Activated naive CD8-positive, alpha-beta T cell treated with anti-CD3 and anti-CD28 coated beads, Interleukin-2, amount 10 ng/mL, durations not matched to agents 7 days and 5 days (primary cell): ENCODE measurements at regions not wholly inside any gene's neighbourhood (a gene's known extent, or its start where the extent isn't known, plus 50 kb on each side); places are given as distances from the start of the nearest gene placed in this dataset.

Source experiments
- ATAC-seq: fragments of 150-1000 bp; cut with Tn5 transposase; one replicate; pipeline ENCODE4 v1.10.0; 2021; ENCODE audit warnings: low read depth, moderate library complexity
- POLR2A ChIA-PET: fragments of 350-600 bp; sonication (Branson Sonifier 250); formaldehyde crosslinking; loops from one replicate; lab custom pipeline; 2021; ENCODE audit warnings: antibody characterized with exemption; lab: Charles Lee
- DNase-seq: peaks from one replicate; pipeline ENCODE4 v3.0.0; 2021
- H3K27ac Mint-ChIP-seq: one replicate; pipeline ENCODE4 v1.8.0; 2022; ENCODE audit warnings: mild to moderate bottlenecking, mixed read lengths
- H3K27me3 Mint-ChIP-seq: one replicate; pipeline ENCODE4 v1.8.0; 2022; ENCODE audit warnings: mild to moderate bottlenecking, moderate library complexity, mixed read lengths
- H3K36me3 Mint-ChIP-seq: one replicate; pipeline ENCODE4 v1.8.0; 2021; ENCODE audit warnings: mild to moderate bottlenecking, mixed read lengths
- H3K4me1 Mint-ChIP-seq: one replicate; pipeline ENCODE4 v1.8.0; 2021; ENCODE audit warnings: mixed read lengths
- H3K4me3 Mint-ChIP-seq: one replicate; pipeline ENCODE4 v1.8.0; 2022; ENCODE audit warnings: mild to moderate bottlenecking, moderate library complexity, mixed read lengths
- H3K9me3 Mint-ChIP-seq: one replicate; pipeline ENCODE4 v1.8.0; 2021; ENCODE audit warnings: mixed read lengths

DNA sequence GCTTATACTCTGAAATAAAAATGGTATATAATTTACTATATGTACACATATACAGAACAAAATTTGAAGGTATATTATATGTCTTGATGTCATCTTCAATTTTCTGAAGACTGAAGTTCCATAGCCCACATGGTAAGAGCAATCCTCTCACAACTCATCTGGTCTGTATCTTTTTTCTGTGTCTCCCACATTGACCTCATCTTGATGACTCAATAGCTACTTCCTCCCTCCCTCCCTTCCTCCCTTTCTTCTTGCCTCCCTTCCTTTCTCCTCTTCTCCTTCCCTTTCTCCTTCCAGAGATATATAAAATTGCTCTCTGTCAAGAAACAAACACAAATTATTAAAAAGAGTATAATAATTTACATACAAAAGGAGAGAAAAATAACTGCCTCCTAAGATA is 268.5 kb downstream of the SQOR start:
- no peak for DNase-seq
- no peak overlapping the region for H3K27ac Mint-ChIP-seq

DNA sequence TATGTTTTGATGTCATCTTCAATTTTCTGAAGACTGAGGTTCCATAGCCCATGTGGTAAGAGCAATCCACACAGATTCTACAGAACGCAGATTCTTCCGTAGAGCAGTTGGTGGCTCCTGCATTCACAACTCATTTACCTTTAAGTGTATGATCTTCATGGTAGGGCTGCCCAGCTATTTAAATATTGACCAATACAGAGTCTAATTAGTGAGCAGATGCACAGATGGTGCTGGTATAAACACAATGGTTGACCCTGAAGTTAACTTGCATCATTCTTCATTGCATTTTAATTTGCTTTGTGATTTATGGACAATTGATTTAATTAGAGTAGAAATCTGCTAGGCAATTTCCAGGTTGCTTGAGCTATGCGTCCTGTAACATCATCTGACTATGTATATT is 269.2 kb downstream of the SQOR start:
- DNase-seq (no peak), ATAC-seq (no peak)
- Mint-ChIP-seq H3K4me3 (no peak overlapping the region), H3K9me3 (peaks cover 2% of the 10 kb centered on the region), H3K27me3 (no peaks in the 10 kb centered on the region), H3K4me1 (no peaks in the 10 kb centered on the region), H3K27ac (no peak overlapping the region), H3K36me3 (no peaks in the 10 kb centered on the region)
- POLR2A ChIA-PET, result no interaction called here

More for the DNA sequence above, 268.5 kb downstream of the SQOR start:
- H3K4me1 Mint-ChIP-seq, result no peaks in the 10 kb centered on the region
- ATAC-seq, result no peak
- POLR2A ChIA-PET, result no interaction called here
- H3K27me3 Mint-ChIP-seq, result no peaks in the 10 kb centered on the region
- H3K4me3 Mint-ChIP-seq, result no peak overlapping the region
- H3K9me3 Mint-ChIP-seq, result peaks cover 2% of the 10 kb centered on the region
- no peaks in the 10 kb centered on the region for H3K36me3 Mint-ChIP-seq

- DNase-seq, result no peak
- H3K36me3 Mint-ChIP-seq, result no peaks in the 10 kb centered on the region
- H3K4me3 Mint-ChIP-seq, result no peak overlapping the region
- no peaks in the 10 kb centered on the region for H3K4me1 Mint-ChIP-seq
- POLR2A ChIA-PET, result no interaction called here
- no peak for ATAC-seq
- H3K27me3 Mint-ChIP-seq, result no peaks in the 10 kb centered on the region
- H3K27ac Mint-ChIP-seq, result no peak overlapping the region
- H3K9me3 Mint-ChIP-seq, result peaks cover 2% of the 10 kb centered on the region
Measured at GRCh38 chr15:45906230-45906629, 271.4 kb downstream of the SQOR start.

DNA sequence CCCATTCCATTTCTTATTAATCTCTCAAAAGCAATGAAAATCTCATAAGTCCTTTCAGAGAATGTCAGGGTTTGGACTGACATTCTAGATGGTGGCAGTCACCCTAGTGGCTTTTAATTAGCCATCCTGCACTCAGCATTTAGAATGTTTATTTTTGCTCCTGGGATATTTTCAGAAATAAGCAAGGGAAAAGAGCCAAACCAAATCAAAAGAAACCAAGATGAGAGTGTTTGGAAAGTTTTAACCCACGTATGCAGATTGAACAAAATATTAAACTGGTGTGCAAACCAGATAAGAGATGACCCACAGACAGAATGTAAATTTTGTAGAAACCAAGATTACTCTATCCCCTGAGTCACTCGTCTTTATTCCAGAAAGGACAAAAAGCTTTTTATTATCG is 275.8 kb downstream of the SQOR start:
- Mint-ChIP-seq H3K36me3 (no peaks in the 10 kb centered on the region), H3K27ac (no peak overlapping the region), H3K9me3 (no peaks in the 10 kb centered on the region), H3K27me3 (no peaks in the 10 kb centered on the region), H3K4me3 (no peak overlapping the region), H3K4me1 (no peaks in the 10 kb centered on the region)
- POLR2A ChIA-PET, result no interaction called here
- ATAC-seq (no peak), DNase-seq (no peak)

- Mint-ChIP-seq H3K4me1 (no peaks in the 10 kb centered on the region), H3K36me3 (no peaks in the 10 kb centered on the region), H3K27me3 (no peaks in the 10 kb centered on the region), H3K27ac (no peak overlapping the region), H3K4me3 (no peak overlapping the region), H3K9me3 (no peaks in the 10 kb centered on the region)
- POLR2A ChIA-PET, result no interaction called here
- ATAC-seq (no peak), DNase-seq (no peak)
Measured at GRCh38 chr15:45913451-45913850, 278.6 kb downstream of the SQOR start.

GRCh38 chr15:45914425-45914824 is 279.6 kb downstream of the SQOR start:
- DNase-seq (no peak), ATAC-seq (no peak)
- no peaks in the 10 kb centered on the region for H3K36me3 Mint-ChIP-seq
- no peaks in the 10 kb centered on the region for H3K27me3 Mint-ChIP-seq
- no peak overlapping the region for H3K27ac Mint-ChIP-seq
- H3K9me3 Mint-ChIP-seq, result no peaks in the 10 kb centered on the region
- no peak overlapping the region for H3K4me3 Mint-ChIP-seq
- POLR2A ChIA-PET, result no interaction called here
- H3K4me1 Mint-ChIP-seq, result no peaks in the 10 kb centered on the region

- no peak for DNase-seq
- no peaks in the 10 kb centered on the region for H3K27me3 Mint-ChIP-seq
- H3K4me1 Mint-ChIP-seq, result no peaks in the 10 kb centered on the region
- H3K9me3 Mint-ChIP-seq, result no peaks in the 10 kb centered on the region
- no peak overlapping the region for H3K27ac Mint-ChIP-seq
- no peak overlapping the region for H3K4me3 Mint-ChIP-seq
- POLR2A ChIA-PET, result no interaction called here
- no peak for ATAC-seq
- H3K36me3 Mint-ChIP-seq, result no peaks in the 10 kb centered on the region
Measured at GRCh38 chr15:45918839-45919238, 284.0 kb downstream of the SQOR start.

- DNase-seq (no peak), ATAC-seq (no peak)
- Mint-ChIP-seq H3K27ac (no peak overlapping the region), H3K9me3 (no peaks in the 10 kb centered on the region), H3K27me3 (no peaks in the 10 kb centered on the region), H3K4me1 (no peaks in the 10 kb centered on the region), H3K4me3 (no peak overlapping the region), H3K36me3 (no peaks in the 10 kb centered on the region)
- POLR2A ChIA-PET, result no interaction called here
Measured at GRCh38 chr15:45919806-45920205, 285.0 kb downstream of the SQOR start.

DNA sequence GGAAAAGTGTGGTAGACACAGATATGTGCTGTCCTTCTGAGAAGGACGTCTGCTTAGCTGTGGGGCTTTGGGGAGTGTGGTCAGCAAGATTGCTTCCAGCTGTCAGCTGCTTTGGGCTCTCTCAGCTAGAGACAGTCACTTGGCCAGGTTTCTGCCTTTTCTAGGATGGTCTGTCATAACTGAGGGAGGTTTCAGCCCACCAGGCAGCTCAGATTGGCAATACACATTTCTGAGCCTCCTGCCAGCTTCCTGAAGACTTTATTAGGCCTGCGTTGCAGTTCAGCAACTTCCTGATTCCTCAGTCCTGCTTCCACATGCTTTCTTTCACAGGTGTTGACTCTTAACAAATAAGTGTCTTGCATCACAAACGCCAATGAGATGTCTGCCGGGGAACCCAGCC is 286.5 kb downstream of the SQOR start:
- Mint-ChIP-seq H3K4me1 (no peaks in the 10 kb centered on the region), H3K27ac (no peak overlapping the region), H3K27me3 (no peaks in the 10 kb centered on the region), H3K9me3 (no peaks in the 10 kb centered on the region), H3K36me3 (no peaks in the 10 kb centered on the region), H3K4me3 (no peak overlapping the region)
- POLR2A ChIA-PET, result no interaction called here
- DNase-seq (no peak), ATAC-seq (no peak)

GRCh38 chr15:45921978-45922377 is 287.1 kb downstream of the SQOR start:
- H3K27ac Mint-ChIP-seq, result no peak overlapping the region
- DNase-seq, result no peak
- no peaks in the 10 kb centered on the region for H3K27me3 Mint-ChIP-seq
- POLR2A ChIA-PET, result no interaction called here
- no peak for ATAC-seq
- H3K36me3 Mint-ChIP-seq, result no peaks in the 10 kb centered on the region
- no peak overlapping the region for H3K4me3 Mint-ChIP-seq
- no peaks in the 10 kb centered on the region for H3K9me3 Mint-ChIP-seq
- H3K4me1 Mint-ChIP-seq, result no peaks in the 10 kb centered on the region

- Mint-ChIP-seq H3K27me3 (no peaks in the 10 kb centered on the region), H3K36me3 (no peaks in the 10 kb centered on the region), H3K4me1 (no peaks in the 10 kb centered on the region), H3K9me3 (no peaks in the 10 kb centered on the region), H3K27ac (no peak overlapping the region), H3K4me3 (no peak overlapping the region)
- DNase-seq (no peak), ATAC-seq (no peak)
- POLR2A ChIA-PET, result no interaction called here
Measured at GRCh38 chr15:45941367-45941766, 306.5 kb downstream of the SQOR start.

DNA sequence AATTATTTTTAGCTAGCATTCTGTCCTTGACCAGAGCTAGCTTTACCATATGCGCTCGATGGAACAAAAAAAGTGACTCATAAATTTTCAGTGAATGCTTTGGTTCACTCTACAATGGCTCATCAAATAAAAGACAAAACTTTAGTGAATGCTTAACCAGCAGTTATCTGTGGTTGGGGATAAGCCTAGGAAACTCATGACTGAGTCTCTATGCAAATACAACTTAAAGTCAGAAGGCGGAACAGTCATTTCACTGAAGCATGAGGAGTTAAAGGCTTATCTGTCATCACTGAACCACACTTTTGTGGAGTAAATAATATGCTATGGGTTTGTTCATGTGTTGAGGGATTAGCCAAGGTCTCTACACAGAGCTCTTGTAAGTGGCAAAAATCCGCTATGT is 308.4 kb downstream of the SQOR start:
- H3K4me1 Mint-ChIP-seq, result no peaks in the 10 kb centered on the region
- H3K27me3 Mint-ChIP-seq, result no peaks in the 10 kb centered on the region
- no peak overlapping the region for H3K4me3 Mint-ChIP-seq
- ATAC-seq, result no peak
- no peaks in the 10 kb centered on the region for H3K9me3 Mint-ChIP-seq
- DNase-seq, result no peak
- H3K36me3 Mint-ChIP-seq, result no peaks in the 10 kb centered on the region
- no peak overlapping the region for H3K27ac Mint-ChIP-seq
- POLR2A ChIA-PET, result no interaction called here

- no peak for DNase-seq
- Mint-ChIP-seq H3K36me3 (no peaks in the 10 kb centered on the region), H3K9me3 (no peaks in the 10 kb centered on the region), H3K27ac (no peak overlapping the region), H3K27me3 (no peaks in the 10 kb centered on the region), H3K4me1 (no peaks in the 10 kb centered on the region), H3K4me3 (no peak overlapping the region)
- POLR2A ChIA-PET, result no interaction called here
- ATAC-seq, result no peak
Measured at GRCh38 chr15:45946111-45946510, 311.3 kb downstream of the SQOR start.

DNA sequence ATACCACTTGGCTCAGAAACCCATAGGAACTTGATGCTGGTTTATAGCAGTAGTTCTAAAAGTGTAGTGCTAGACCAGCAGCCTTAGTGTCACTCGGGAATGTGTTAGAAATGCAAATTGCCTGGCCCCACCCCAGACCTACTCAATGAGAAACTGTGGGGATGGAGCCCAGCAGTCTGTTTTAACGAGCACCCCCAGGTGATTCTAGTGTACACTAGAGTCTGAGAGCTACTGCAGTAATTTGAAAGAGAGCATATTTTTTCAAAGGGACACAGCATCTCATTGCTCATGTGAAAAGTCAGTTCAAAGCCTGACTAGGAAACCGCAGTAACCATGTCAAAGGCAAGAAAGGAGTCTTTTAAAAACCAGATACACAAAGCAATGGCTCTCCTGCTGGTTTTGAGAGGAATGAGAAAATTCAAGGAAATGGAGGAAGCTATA is 313.4 kb downstream of the SQOR start:
- no peaks in the 10 kb centered on the region for H3K9me3 Mint-ChIP-seq
- no peaks in the 10 kb centered on the region for H3K36me3 Mint-ChIP-seq
- POLR2A ChIA-PET, result no interaction called here

GRCh38 chr15:45958924-45959323 is 324.1 kb downstream of the SQOR start:
- no peak for ATAC-seq
- Mint-ChIP-seq H3K27ac (no peak overlapping the region), H3K27me3 (no peaks in the 10 kb centered on the region), H3K4me1 (no peaks in the 10 kb centered on the region), H3K36me3 (no peaks in the 10 kb centered on the region), H3K4me3 (no peak overlapping the region), H3K9me3 (peaks cover 7% of the 10 kb centered on the region)
- POLR2A ChIA-PET, result no interaction called here
- DNase-seq, result no peak

More for the DNA sequence above, 313.4 kb downstream of the SQOR start:
- DNase-seq (no peak), ATAC-seq (no peak)
- no peak overlapping the region for H3K27ac Mint-ChIP-seq
- H3K4me1 Mint-ChIP-seq, result no peaks in the 10 kb centered on the region
- no peaks in the 10 kb centered on the region for H3K27me3 Mint-ChIP-seq
- H3K4me3 Mint-ChIP-seq, result no peak overlapping the region
